HCT116 (cell line): ENCODE measurements at regions not wholly inside any gene's neighbourhood (a gene's known extent, or its start where the extent isn't known, plus 50 kb on each side); places are given as distances from the start of the nearest gene placed in this dataset.

Experiments
- ATAC-seq: fragments of 200-7000 bp; cut with Tn5 transposase; 2 replicates; pipeline ENCODE4 v1.9.1; 2020; ENCODE audit warnings: mild to moderate bottlenecking, moderate library complexity
- BruUV-seq: library from RNA; stranded (reverse); fragments of 400-500 nt; replicated peaks from 2 replicates; lab custom pipeline; 2021; lab: Mats Ljungman, UMichigan
- CTCF ChIA-PET: fragments of 300-600 bp; sonication (Branson Sonifier 250); formaldehyde crosslinking; loops from one replicate; lab custom pipeline; 2021; ENCODE audit warnings: antibody characterized with exemption; lab: Charles Lee
- POLR2A ChIA-PET: fragments of 300-600, 350-600 bp; sonication (Branson Sonifier 250); formaldehyde crosslinking; loops from one replicate; lab custom pipeline; 2021; ENCODE audit warnings: antibody characterized with exemption; lab: Charles Lee
- RAD21 ChIA-PET, 2 experiments: fragments of 300-600 bp; sonication (Branson Sonifier 250); formaldehyde crosslinking; loops; one replicate each; lab custom pipeline; 2023; ENCODE audit warnings: low total read pairs in 2 of 2; ENCODE audit not compliant: uncharacterized antibody in 2 of 2, unreplicated experiment in 2 of 2, low non-redundant PET in 1 of 2; lab: Charles Lee
- DNase-seq: peaks from one replicate; pipeline ENCODE4 v3.0.0-alpha.2; 2010; ENCODE audit warnings: low read depth, low spot score
- H2AFZ ChIP-seq: fragments of 200-600 bp; shearing (Covaris generic), sonication (generic); 2 replicates; pipeline ENCODE4 v1.6.1; 2017; ENCODE audit warnings: low read depth, mixed run types, mixed read lengths, antibody characterized with exemption, low read length; ENCODE audit not compliant: poor library complexity, severe bottlenecking
- H3K27ac ChIP-seq: 2 replicates; pipeline ENCODE4 v1.5.1; 2012; ENCODE audit warnings: low read depth, low read length
- H3K27me3 ChIP-seq: fragments of 200-600 bp; sonication (generic); 2 replicates; pipeline ENCODE4 v1.6.1; 2016; ENCODE audit warnings: mixed run types, low read length, mixed read lengths; ENCODE audit not compliant: insufficient read depth
- H3K36me3 ChIP-seq, 2 experiments: fragments of 200-500 bp in 1 of 2; fragments of 200-600 bp in 1 of 2; sonication (Bioruptor generic) in 1 of 2; sonication (generic) in 1 of 2; 2 replicates each; pipeline versions ENCODE4 v1.5.1 to v1.6.1; 2014 to 2016; ENCODE audit warnings: low read length in 2 of 2, inconsistent platforms in 1 of 2, mixed read lengths in 1 of 2, mixed run types in 1 of 2; ENCODE audit not compliant: insufficient read depth in 2 of 2, control insufficient read depth in 1 of 2
- H3K4me1 ChIP-seq, 2 experiments: fragments of 200-600 bp in 1 of 2; sonication (generic) in 1 of 2; 2 replicates each; pipeline versions ENCODE4 v1.5.1 to v1.6.1; 2012 to 2017; ENCODE audit warnings: low read length in 2 of 2, inconsistent platforms in 1 of 2, mild to moderate bottlenecking in 1 of 2, mixed read lengths in 1 of 2, mixed run types in 1 of 2, moderate library complexity in 1 of 2; ENCODE audit not compliant: insufficient read depth in 2 of 2, control insufficient read depth in 1 of 2
- H3K4me2 ChIP-seq: fragments of 200-600 bp; sonication (generic); 2 replicates; pipeline ENCODE4 v1.6.1; 2017; ENCODE audit warnings: mixed run types, low read length, mixed read lengths
- H3K4me3 ChIP-seq, 2 experiments: fragments of 200-600 bp in 1 of 2; sonication (generic) in 1 of 2; replicated peaks in 1 of 2; 2 replicates each; pipeline ENCODE4 v1.5.1; 2011 to 2016; ENCODE audit warnings: low read length in 2 of 2, control low read depth in 1 of 2, low read depth in 1 of 2, mild to moderate bottlenecking in 1 of 2, mixed read lengths in 1 of 2, mixed run types in 1 of 2
- H3K79me2 ChIP-seq: fragments of 200-600 bp; sonication (generic); 2 replicates; pipeline ENCODE4 v1.6.1; 2017; ENCODE audit warnings: mild to moderate bottlenecking, mixed run types, low read length, moderate library complexity, mixed read lengths; ENCODE audit not compliant: insufficient read depth
- H3K9ac ChIP-seq: fragments of 200-600 bp; sonication (generic); 2 replicates; pipeline ENCODE4 v1.6.1; 2016; ENCODE audit warnings: low read length, mixed read lengths
- H3K9me2 ChIP-seq: fragments of 200-600 bp; sonication (generic), shearing (Covaris generic); 2 replicates; pipeline ENCODE4 v1.6.1; 2017; ENCODE audit warnings: mixed run types, mild to moderate bottlenecking, moderate library complexity; ENCODE audit not compliant: insufficient read depth
- H3K9me3 ChIP-seq, 2 experiments: fragments of 200-500 bp in 1 of 2; fragments of 200-600 bp in 1 of 2; sonication (Bioruptor generic) in 1 of 2; sonication (generic) in 1 of 2; 2 replicates each; pipeline ENCODE4 v1.6.1; 2014 to 2017; ENCODE audit warnings: low read length in 2 of 2, mixed read lengths in 2 of 2, inconsistent platforms in 1 of 2, low read depth in 1 of 2, mild to moderate bottlenecking in 1 of 2, mixed run types in 1 of 2, moderate library complexity in 1 of 2; ENCODE audit not compliant: control insufficient read depth in 1 of 2, insufficient read depth in 1 of 2
- H4K20me1 ChIP-seq: fragments of 200-600 bp; sonication (generic), shearing (Covaris generic); 2 replicates; pipeline ENCODE4 v1.6.1; 2017; ENCODE audit warnings: mixed run types, mild to moderate bottlenecking, moderate library complexity; ENCODE audit not compliant: insufficient read depth
- CBX3 ChIP-seq: IDR thresholded peaks from 2 replicates; pipeline ENCODE4 v1.6.1; 2012; ENCODE audit warnings: low read depth
- FOSL1 ChIP-seq: IDR thresholded peaks from 2 replicates; pipeline ENCODE4 v1.6.1; 2012; ENCODE audit warnings: low read depth
- JUND ChIP-seq: IDR thresholded peaks from 2 replicates; pipeline ENCODE4 v1.6.1; 2012
- YY1 ChIP-seq: IDR thresholded peaks from 2 replicates; pipeline ENCODE4 v1.6.1; 2011; ENCODE audit warnings: low read length, low read depth, moderate library complexity, mild to moderate bottlenecking; ENCODE audit not compliant: insufficient replicate concordance; ENCODE audit errors: extremely low read depth
- intact Hi-C: fragments of 100-400 bp; cut with micrococcal nuclease; formaldehyde crosslinking; loops from 2 replicates; pipeline ENCODE4 v1.10.0; 2022
- TF ChIP-seq, protein P1 (sequence below): IDR thresholded peaks from 2 replicates; pipeline ENCODE4 v1.6.1; 2012
- TF ChIP-seq, protein P2 (sequence below): IDR thresholded peaks from 2 replicates; pipeline ENCODE4 v1.6.1; 2011; ENCODE audit warnings: mild to moderate bottlenecking, low read length, moderate library complexity; ENCODE audit not compliant: insufficient replicate concordance; ENCODE audit errors: extremely low read depth

DNA sequence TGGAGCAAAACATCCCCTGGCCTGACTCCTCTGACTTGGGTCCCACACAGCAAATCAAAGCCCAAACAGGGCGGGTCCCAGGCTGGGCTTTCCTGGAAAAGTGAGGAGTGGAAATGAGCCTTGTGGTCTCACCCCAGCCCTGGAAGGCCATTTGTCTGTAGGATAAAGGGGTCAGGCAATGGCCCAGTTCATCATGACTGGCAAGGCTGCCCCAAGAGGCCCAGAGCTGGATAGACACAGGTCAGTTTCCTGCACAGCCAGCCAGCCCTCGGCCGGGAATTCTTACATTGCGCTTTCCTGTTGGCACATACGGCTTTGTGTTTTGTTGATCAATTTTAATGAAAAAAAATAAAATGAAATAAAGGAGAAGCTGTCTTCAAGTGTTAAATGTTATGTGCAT is 174.3 kb downstream of the TSHZ3 start:
- Histone ChIP-seq H3K27ac (no peak overlapping the region), H4K20me1 (no peaks in the 10 kb centered on the region), H3K9me3 (peaks cover 10 to 33% of the 10 kb centered on the region in 2 experiments; a peak in 2 of 4 replicates), H3K4me3 (no peak overlapping the region), H3K4me2 (no peak overlapping the region), H3K27me3 (no peaks in the 10 kb centered on the region), H3K79me2 (no peaks in the 10 kb centered on the region), H2AFZ (no peak overlapping the region), H3K9ac (no peak overlapping the region), H3K4me1 (no peaks in the 10 kb centered on the region), H3K9me2 (no peaks in the 10 kb centered on the region), H3K36me3 (no peaks in the 10 kb centered on the region)
- intact Hi-C loops = no loop called here
- CTCF ChIA-PET = no interaction called here
- DNase-seq (no peak), ATAC-seq (no peak)
- POLR2A ChIA-PET = no interaction called here
- TF ChIP-seq FOSL1 (no peak), CBX3 (no peak)
- BruUV-seq = no TSS peak
- RAD21 ChIA-PET = no interaction called here

DNA sequence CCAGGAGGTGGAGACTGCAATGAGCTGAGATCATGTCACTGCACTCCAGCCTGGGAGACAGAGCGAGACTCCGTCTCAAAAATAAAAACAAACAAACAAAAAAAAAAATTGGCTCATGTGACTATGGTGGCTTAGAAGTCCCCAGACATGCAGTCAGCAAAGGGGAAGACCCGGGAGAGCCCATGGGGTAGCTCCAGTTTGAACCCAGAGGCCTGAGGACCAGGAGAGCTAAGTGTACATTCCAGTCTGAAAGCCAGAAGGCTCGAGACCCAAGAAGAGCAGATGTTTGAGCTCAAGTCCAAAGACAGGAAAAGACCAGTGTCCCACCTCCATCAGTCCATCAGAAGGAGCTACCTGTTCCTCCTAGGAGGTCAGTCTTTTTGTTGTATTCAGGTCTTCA is 175.2 kb downstream of the TSHZ3 start:
- Histone ChIP-seq H4K20me1 (no peaks in the 10 kb centered on the region), H3K27me3 (no peaks in the 10 kb centered on the region), H3K9ac (no peak overlapping the region), H3K4me2 (no peak overlapping the region), H3K36me3 (no peaks in the 10 kb centered on the region), H3K4me1 (no peaks in the 10 kb centered on the region), H3K9me3 (peaks cover 14 to 28% of the 10 kb centered on the region in 2 experiments; a peak in 2 of 4 replicates), H2AFZ (no peak overlapping the region), H3K9me2 (no peaks in the 10 kb centered on the region), H3K27ac (no peak overlapping the region), H3K79me2 (no peaks in the 10 kb centered on the region), H3K4me3 (no peak overlapping the region)
- intact Hi-C loops = no loop called here
- RAD21 ChIA-PET = no interaction called here
- POLR2A ChIA-PET = no interaction called here
- TF ChIP-seq, protein P1, sequence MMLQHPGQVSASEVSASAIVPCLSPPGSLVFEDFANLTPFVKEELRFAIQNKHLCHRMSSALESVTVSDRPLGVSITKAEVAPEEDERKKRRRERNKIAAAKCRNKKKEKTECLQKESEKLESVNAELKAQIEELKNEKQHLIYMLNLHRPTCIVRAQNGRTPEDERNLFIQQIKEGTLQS = no peak
- no peak for TF ChIP-seq YY1
- TF ChIP-seq JUND = no peak
- TF ChIP-seq, protein P2, sequence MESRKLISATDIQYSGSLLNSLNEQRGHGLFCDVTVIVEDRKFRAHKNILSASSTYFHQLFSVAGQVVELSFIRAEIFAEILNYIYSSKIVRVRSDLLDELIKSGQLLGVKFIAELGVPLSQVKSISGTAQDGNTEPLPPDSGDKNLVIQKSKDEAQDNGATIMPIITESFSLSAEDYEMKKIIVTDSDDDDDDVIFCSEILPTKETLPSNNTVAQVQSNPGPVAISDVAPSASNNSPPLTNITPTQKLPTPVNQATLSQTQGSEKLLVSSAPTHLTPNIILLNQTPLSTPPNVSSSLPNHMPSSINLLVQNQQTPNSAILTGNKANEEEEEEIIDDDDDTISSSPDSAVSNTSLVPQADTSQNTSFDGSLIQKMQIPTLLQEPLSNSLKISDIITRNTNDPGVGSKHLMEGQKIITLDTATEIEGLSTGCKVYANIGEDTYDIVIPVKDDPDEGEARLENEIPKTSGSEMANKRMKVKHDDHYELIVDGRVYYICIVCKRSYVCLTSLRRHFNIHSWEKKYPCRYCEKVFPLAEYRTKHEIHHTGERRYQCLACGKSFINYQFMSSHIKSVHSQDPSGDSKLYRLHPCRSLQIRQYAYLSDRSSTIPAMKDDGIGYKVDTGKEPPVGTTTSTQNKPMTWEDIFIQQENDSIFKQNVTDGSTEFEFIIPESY = no peak
- DNase-seq (no peak), ATAC-seq (no peak)
- CTCF ChIA-PET = no interaction called here
- BruUV-seq = no TSS peak
